GM13976 (cell line): ENCODE measurements at regions not wholly inside any gene's neighbourhood (a gene's known extent, or its start where the extent isn't known, plus 50 kb on each side); places are given as distances from the start of the nearest gene placed in this dataset.
"Not testable (repeated sequence)": the region's sequence is repeated elsewhere in the genome, so short reads cannot be mapped to it uniquely, and the experiment has no call there.

ENCODE experiments used
- DNase-seq: peaks from one replicate; pipeline ENCODE4 v3.0.0; 2012; ENCODE audit warnings: low spot score
- CTCF ChIP-seq: IDR thresholded peaks from 2 replicates; pipeline ENCODE4 v1.5.1; 2012; ENCODE audit warnings: borderline replicate concordance, mild to moderate bottlenecking; ENCODE audit not compliant: insufficient read depth; ENCODE audit errors: extremely low read depth, missing control alignments, control extremely low read depth
- in situ Hi-C: fragments of 300-500 bp; cut with MboI; formaldehyde crosslinking; loops from one replicate; pipeline ENCODE4 v1.12.0; 2022; ENCODE audit warnings: low sequenced_read_pairs, mixed read lengths, inconsistent platforms; ENCODE audit not compliant: unreplicated experiment

- no peak for DNase-seq
- in situ Hi-C loops, result no loop called here
- TF ChIP-seq CTCF, result no peak
These were observed 85.8 kb upstream of the LRRN2 start for GRCh38 chr1:204771358-204771757.

DNA sequence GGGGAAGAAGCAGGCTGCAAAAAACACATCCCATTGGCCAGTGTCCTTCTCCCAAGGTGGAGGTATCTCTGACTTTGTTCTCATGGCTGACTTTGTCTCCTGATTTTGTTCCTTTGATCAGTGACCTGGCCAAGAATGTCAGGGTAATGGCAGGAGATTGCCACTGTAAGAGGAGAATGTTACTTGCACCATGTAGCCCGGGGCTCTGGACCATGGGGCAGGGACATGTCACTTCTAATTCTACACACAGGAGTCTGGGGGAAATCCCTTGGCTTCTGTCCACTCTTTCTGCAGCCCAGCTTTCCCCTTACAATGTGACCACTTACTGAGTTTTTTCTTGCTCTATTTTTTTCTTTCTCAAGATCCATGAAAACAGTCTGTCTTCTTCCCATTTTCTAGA lies 87.7 kb upstream of the LRRN2 start:
- in situ Hi-C loops, result no loop called here
- DNase-seq, result no peak
- TF ChIP-seq CTCF, result no peak

DNA sequence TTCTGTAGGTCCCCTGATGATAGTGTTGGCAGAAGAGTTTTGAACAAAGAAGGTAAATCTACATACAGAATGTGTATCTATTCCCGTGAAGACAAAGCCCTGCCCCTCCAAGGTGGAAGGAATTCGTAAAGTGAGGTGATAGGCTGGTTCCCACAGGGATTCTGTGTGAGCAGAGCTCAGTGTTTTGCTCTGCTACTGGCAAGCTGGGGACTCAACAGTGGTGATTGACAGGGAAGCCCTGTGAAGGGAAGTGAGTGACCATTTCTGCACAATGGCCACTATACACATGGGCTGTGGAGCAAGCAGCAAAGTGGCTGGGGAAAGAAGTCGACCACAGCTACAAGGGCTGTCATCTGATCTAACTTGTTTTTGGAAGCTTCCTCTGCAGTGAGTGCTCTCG lies 90.0 kb upstream of the LRRN2 start:
- DNase-seq, result no peak
- in situ Hi-C loops, result no loop called here
- TF ChIP-seq CTCF, result no peak

- DNase-seq, result no peak
- no peak for TF ChIP-seq CTCF
- in situ Hi-C loops, result no loop called here
These were observed 92.1 kb upstream of the LRRN2 start for GRCh38 chr1:204777591-204777990.

DNA sequence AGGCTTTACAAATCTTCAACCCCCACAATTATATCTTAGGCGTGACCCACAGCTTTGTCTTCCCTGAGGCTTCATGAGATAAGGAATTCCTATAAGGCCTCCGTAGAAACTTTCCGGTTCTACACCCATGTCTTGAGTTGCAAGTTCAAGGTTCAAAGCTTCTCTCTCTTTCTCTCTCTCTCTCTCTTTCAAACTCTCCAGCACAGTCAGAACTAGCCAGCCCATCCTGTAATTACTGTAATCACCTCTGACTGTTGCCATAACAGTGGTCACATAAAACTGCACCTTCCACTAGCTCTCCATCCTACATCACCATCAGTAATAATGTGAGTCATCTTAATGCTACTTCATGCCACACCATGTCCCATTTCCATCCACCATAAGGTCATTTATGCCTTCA lies 90.0 kb upstream of the NFASC start:
- TF ChIP-seq CTCF, result no peak
- no peak for DNase-seq
- in situ Hi-C loops, result no loop called here

DNA sequence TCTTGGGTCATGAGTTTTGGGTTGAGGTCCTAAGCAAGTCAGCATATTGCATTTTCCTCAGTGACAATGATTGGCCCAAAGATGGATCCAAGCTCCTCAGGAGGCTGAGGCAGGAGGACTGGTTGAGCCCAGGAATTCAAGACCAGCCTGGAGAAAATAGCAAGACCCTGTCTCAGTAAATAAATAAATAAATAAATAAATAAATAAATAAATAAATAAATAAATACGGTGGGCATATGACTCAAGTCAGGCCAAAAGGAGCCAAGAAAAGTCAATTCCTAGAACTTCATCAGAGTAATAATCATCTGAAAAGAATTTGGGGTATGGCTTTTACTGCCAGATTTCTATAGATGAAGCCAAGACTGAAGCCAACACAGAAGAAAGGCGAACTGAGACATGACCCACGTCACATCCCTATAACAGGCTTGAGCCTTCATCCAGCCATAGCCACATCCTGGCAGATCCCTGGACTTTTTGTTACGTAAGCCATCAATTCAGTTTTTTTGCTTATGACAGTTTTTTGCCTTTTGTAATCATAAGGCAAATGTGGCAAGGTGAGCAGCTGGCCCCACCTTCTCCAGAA lies 88.5 kb upstream of the NFASC start:
- no peak for TF ChIP-seq CTCF
- DNase-seq, result no peak
- in situ Hi-C loops, result no loop called here

- DNase-seq, in situ Hi-C loops: not testable (repeated sequence)
These were observed 85.6 kb upstream of the NFASC start for GRCh38 chr1:204785023-204785422.
